HCT116 (cell line): ENCODE measurements at regions not wholly inside any gene's neighbourhood (a gene's known extent, or its start where the extent isn't known, plus 50 kb on each side); places are given as distances from the start of the nearest gene placed in this dataset.

ENCODE experiments used
- ATAC-seq: fragments of 200-7000 bp; cut with Tn5 transposase; 2 replicates; pipeline ENCODE4 v1.9.1; 2020; ENCODE audit warnings: mild to moderate bottlenecking, moderate library complexity
- BruUV-seq: library from RNA; stranded (reverse); fragments of 400-500 nt; replicated peaks from 2 replicates; lab custom pipeline; 2021; lab: Mats Ljungman, UMichigan
- CTCF ChIA-PET: fragments of 300-600 bp; sonication (Branson Sonifier 250); formaldehyde crosslinking; loops from one replicate; lab custom pipeline; 2021; ENCODE audit warnings: antibody characterized with exemption; lab: Charles Lee
- POLR2A ChIA-PET: fragments of 300-600, 350-600 bp; sonication (Branson Sonifier 250); formaldehyde crosslinking; loops from one replicate; lab custom pipeline; 2021; ENCODE audit warnings: antibody characterized with exemption; lab: Charles Lee
- RAD21 ChIA-PET, 2 experiments: fragments of 300-600 bp; sonication (Branson Sonifier 250); formaldehyde crosslinking; loops; one replicate each; lab custom pipeline; 2023; ENCODE audit warnings: low total read pairs in 2 of 2; ENCODE audit not compliant: uncharacterized antibody in 2 of 2, unreplicated experiment in 2 of 2, low non-redundant PET in 1 of 2; lab: Charles Lee
- DNase-seq: peaks from one replicate; pipeline ENCODE4 v3.0.0-alpha.2; 2010; ENCODE audit warnings: low read depth, low spot score
- H2AFZ ChIP-seq: fragments of 200-600 bp; shearing (Covaris generic), sonication (generic); 2 replicates; pipeline ENCODE4 v1.6.1; 2017; ENCODE audit warnings: low read depth, mixed run types, mixed read lengths, antibody characterized with exemption, low read length; ENCODE audit not compliant: poor library complexity, severe bottlenecking
- H3K27ac ChIP-seq: 2 replicates; pipeline ENCODE4 v1.5.1; 2012; ENCODE audit warnings: low read depth, low read length
- H3K27me3 ChIP-seq: fragments of 200-600 bp; sonication (generic); 2 replicates; pipeline ENCODE4 v1.6.1; 2016; ENCODE audit warnings: mixed run types, low read length, mixed read lengths; ENCODE audit not compliant: insufficient read depth
- H3K36me3 ChIP-seq, 2 experiments: fragments of 200-500 bp in 1 of 2; fragments of 200-600 bp in 1 of 2; sonication (Bioruptor generic) in 1 of 2; sonication (generic) in 1 of 2; 2 replicates each; pipeline versions ENCODE4 v1.5.1 to v1.6.1; 2014 to 2016; ENCODE audit warnings: low read length in 2 of 2, inconsistent platforms in 1 of 2, mixed read lengths in 1 of 2, mixed run types in 1 of 2; ENCODE audit not compliant: insufficient read depth in 2 of 2, control insufficient read depth in 1 of 2
- H3K4me1 ChIP-seq, 2 experiments: fragments of 200-600 bp in 1 of 2; sonication (generic) in 1 of 2; 2 replicates each; pipeline versions ENCODE4 v1.5.1 to v1.6.1; 2012 to 2017; ENCODE audit warnings: low read length in 2 of 2, inconsistent platforms in 1 of 2, mild to moderate bottlenecking in 1 of 2, mixed read lengths in 1 of 2, mixed run types in 1 of 2, moderate library complexity in 1 of 2; ENCODE audit not compliant: insufficient read depth in 2 of 2, control insufficient read depth in 1 of 2
- H3K4me2 ChIP-seq: fragments of 200-600 bp; sonication (generic); 2 replicates; pipeline ENCODE4 v1.6.1; 2017; ENCODE audit warnings: mixed run types, low read length, mixed read lengths
- H3K4me3 ChIP-seq, 2 experiments: fragments of 200-600 bp in 1 of 2; sonication (generic) in 1 of 2; replicated peaks in 1 of 2; 2 replicates each; pipeline ENCODE4 v1.5.1; 2011 to 2016; ENCODE audit warnings: low read length in 2 of 2, control low read depth in 1 of 2, low read depth in 1 of 2, mild to moderate bottlenecking in 1 of 2, mixed read lengths in 1 of 2, mixed run types in 1 of 2
- H3K79me2 ChIP-seq: fragments of 200-600 bp; sonication (generic); 2 replicates; pipeline ENCODE4 v1.6.1; 2017; ENCODE audit warnings: mild to moderate bottlenecking, mixed run types, low read length, moderate library complexity, mixed read lengths; ENCODE audit not compliant: insufficient read depth
- H3K9ac ChIP-seq: fragments of 200-600 bp; sonication (generic); 2 replicates; pipeline ENCODE4 v1.6.1; 2016; ENCODE audit warnings: low read length, mixed read lengths
- H3K9me2 ChIP-seq: fragments of 200-600 bp; sonication (generic), shearing (Covaris generic); 2 replicates; pipeline ENCODE4 v1.6.1; 2017; ENCODE audit warnings: mixed run types, mild to moderate bottlenecking, moderate library complexity; ENCODE audit not compliant: insufficient read depth
- H3K9me3 ChIP-seq, 2 experiments: fragments of 200-500 bp in 1 of 2; fragments of 200-600 bp in 1 of 2; sonication (Bioruptor generic) in 1 of 2; sonication (generic) in 1 of 2; 2 replicates each; pipeline ENCODE4 v1.6.1; 2014 to 2017; ENCODE audit warnings: low read length in 2 of 2, mixed read lengths in 2 of 2, inconsistent platforms in 1 of 2, low read depth in 1 of 2, mild to moderate bottlenecking in 1 of 2, mixed run types in 1 of 2, moderate library complexity in 1 of 2; ENCODE audit not compliant: control insufficient read depth in 1 of 2, insufficient read depth in 1 of 2
- H4K20me1 ChIP-seq: fragments of 200-600 bp; sonication (generic), shearing (Covaris generic); 2 replicates; pipeline ENCODE4 v1.6.1; 2017; ENCODE audit warnings: mixed run types, mild to moderate bottlenecking, moderate library complexity; ENCODE audit not compliant: insufficient read depth
- ATF3 ChIP-seq: IDR thresholded peaks from 2 replicates; pipeline ENCODE4 v1.6.1; 2012
- CEBPB ChIP-seq: IDR thresholded peaks from 2 replicates; pipeline ENCODE4 v1.6.1; 2012; ENCODE audit warnings: low read depth
- EGR1 ChIP-seq: IDR thresholded peaks from 2 replicates; pipeline ENCODE4 v1.6.1; 2012; ENCODE audit warnings: low read depth
- ELF1 ChIP-seq: IDR thresholded peaks from 2 replicates; pipeline ENCODE4 v1.6.1; 2012; ENCODE audit warnings: low read depth, borderline replicate concordance
- EZH2 ChIP-seq: fragments of 200-600 bp; sonication (generic); IDR thresholded peaks from 2 replicates; pipeline ENCODE4 v1.6.1; 2017; ENCODE audit warnings: antibody characterized with exemption, mixed run types
- FOSL1 ChIP-seq: IDR thresholded peaks from 2 replicates; pipeline ENCODE4 v1.6.1; 2012; ENCODE audit warnings: low read depth
- MAX ChIP-seq: IDR thresholded peaks from 2 replicates; pipeline ENCODE4 v1.6.1; 2012
- POLR2AphosphoS5 ChIP-seq: IDR thresholded peaks from 2 replicates; pipeline ENCODE4 v1.6.1; 2011; ENCODE audit warnings: mild to moderate bottlenecking, low read depth, low read length, moderate library complexity
- REST ChIP-seq: IDR thresholded peaks from 2 replicates; pipeline ENCODE4 v1.6.1; 2012; ENCODE audit warnings: low read depth
- SP1 ChIP-seq: IDR thresholded peaks from 2 replicates; pipeline ENCODE4 v1.6.1; 2012; ENCODE audit warnings: low read depth
- SRF ChIP-seq: IDR thresholded peaks from 2 replicates; pipeline ENCODE4 v1.6.1; 2012; ENCODE audit warnings: low read depth
- TCF7L2 ChIP-seq: IDR thresholded peaks from 2 replicates; pipeline ENCODE4 v1.7.0; 2011; ENCODE audit warnings: borderline replicate concordance, inconsistent platforms; ENCODE audit not compliant: insufficient read depth, insufficient read length; ENCODE audit errors: extremely low read depth
- ZNF274 ChIP-seq: fragments of 200-500 bp; sonication (Bioruptor generic); IDR thresholded peaks from 2 replicates; pipeline ENCODE4 v1.6.1; 2014; ENCODE audit warnings: mild to moderate bottlenecking, low read depth, low read length, inconsistent platforms
- intact Hi-C: fragments of 100-400 bp; cut with micrococcal nuclease; formaldehyde crosslinking; loops from 2 replicates; pipeline ENCODE4 v1.10.0; 2022

DNA sequence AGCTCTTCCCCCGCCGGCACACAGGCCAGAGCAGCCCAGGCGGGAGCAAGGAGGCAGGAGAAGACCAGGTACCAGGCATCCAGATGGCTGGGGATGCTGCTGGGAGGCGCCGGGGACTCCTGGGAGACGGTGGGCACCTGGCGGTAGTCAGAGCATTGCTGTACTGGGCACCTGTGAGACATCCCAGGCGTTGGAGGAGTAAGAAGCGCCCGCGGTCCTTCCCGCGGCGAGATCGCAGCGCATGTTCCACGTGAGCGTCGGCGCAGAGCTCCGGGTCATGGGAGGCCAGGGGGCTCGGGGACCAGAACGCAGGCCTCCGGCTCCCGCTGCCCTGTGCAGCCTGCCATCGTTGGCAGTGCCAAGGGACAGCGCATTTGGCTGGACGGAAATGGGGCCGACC, 293.7 kb upstream of the CDYL start:
- no TSS peak for BruUV-seq
- TF ChIP-seq CEBPB = no peak
- no peak for TF ChIP-seq POLR2AphosphoS5
- no peak for TF ChIP-seq ZNF274
- TF ChIP-seq MAX = no peak
- no peak for TF ChIP-seq TCF7L2
- no peak for TF ChIP-seq EGR1
- no peak for TF ChIP-seq SP1
- no peak for TF ChIP-seq ELF1
- TF ChIP-seq SRF = no peak
- TF ChIP-seq EZH2 = no peak
- no peak for TF ChIP-seq FOSL1
- no peak for TF ChIP-seq ATF3
- TF ChIP-seq REST = no peak
- RAD21 ChIA-PET = no interaction called here

More for the DNA sequence above, 293.7 kb upstream of the CDYL start:
- no peak overlapping the region for H3K4me2 ChIP-seq
- H3K4me1 ChIP-seq = peaks cover 0 to 10% of the 10 kb centered on the region in 2 experiments; a peak in 2 of 4 replicates
- H3K9me3 ChIP-seq = peaks cover 0 to 3% of the 10 kb centered on the region in 2 experiments; a peak in 1 of 4 replicates
- POLR2A ChIA-PET = no interaction called here
- H3K36me3 ChIP-seq = no peaks in the 10 kb centered on the region
- no peak overlapping the region for H3K4me3 ChIP-seq
- H3K27ac ChIP-seq = no peak overlapping the region
- no peaks in the 10 kb centered on the region for H4K20me1 ChIP-seq
- CTCF ChIA-PET = no interaction called here
- no peaks in the 10 kb centered on the region for H3K79me2 ChIP-seq
- no peaks in the 10 kb centered on the region for H3K27me3 ChIP-seq
- H2AFZ ChIP-seq = no peak overlapping the region
- intact Hi-C loops = no loop called here
- H3K9ac ChIP-seq = no peak overlapping the region
- DNase-seq (no peak), ATAC-seq (no peak)
- H3K9me2 ChIP-seq = no peaks in the 10 kb centered on the region
